ENCODE measurements at regions not wholly inside any gene's neighbourhood (a gene's known extent, or its start where the extent isn't known, plus 50 kb on each side); places are given as distances from the start of the nearest gene placed in this dataset.
"Not testable (repeated sequence)": the region's sequence is repeated elsewhere in the genome, so short reads cannot be mapped to it uniquely, and the experiment has no call there.

GRCh38 chr5:110268283-110268682, 458.2 kb downstream of the TMEM232 start:
- ATAC-seq (ENCODE audit: low FRiP score in 2 of 2) (no peak), DNase-seq (no peak)
- H3K4me3 ChIP-seq, result no peak overlapping the region
- no peaks in the 10 kb centered on the region for H3K36me3 ChIP-seq
- TF ChIP-seq, protein P1, sequence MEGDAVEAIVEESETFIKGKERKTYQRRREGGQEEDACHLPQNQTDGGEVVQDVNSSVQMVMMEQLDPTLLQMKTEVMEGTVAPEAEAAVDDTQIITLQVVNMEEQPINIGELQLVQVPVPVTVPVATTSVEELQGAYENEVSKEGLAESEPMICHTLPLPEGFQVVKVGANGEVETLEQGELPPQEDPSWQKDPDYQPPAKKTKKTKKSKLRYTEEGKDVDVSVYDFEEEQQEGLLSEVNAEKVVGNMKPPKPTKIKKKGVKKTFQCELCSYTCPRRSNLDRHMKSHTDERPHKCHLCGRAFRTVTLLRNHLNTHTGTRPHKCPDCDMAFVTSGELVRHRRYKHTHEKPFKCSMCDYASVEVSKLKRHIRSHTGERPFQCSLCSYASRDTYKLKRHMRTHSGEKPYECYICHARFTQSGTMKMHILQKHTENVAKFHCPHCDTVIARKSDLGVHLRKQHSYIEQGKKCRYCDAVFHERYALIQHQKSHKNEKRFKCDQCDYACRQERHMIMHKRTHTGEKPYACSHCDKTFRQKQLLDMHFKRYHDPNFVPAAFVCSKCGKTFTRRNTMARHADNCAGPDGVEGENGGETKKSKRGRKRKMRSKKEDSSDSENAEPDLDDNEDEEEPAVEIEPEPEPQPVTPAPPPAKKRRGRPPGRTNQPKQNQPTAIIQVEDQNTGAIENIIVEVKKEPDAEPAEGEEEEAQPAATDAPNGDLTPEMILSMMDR (IDR thresholded peaks at IDR 0.05), result no peak
- TF ChIP-seq EP300 (IDR thresholded peaks at IDR 0.05) (no peak), POLR2A (IDR thresholded peaks at IDR 0.05) (no peak), POLR2AphosphoS5 (IDR thresholded peaks at IDR 0.05) (no peak)
- no peaks in the 10 kb centered on the region for H3K4me1 ChIP-seq
- H3K9me3 ChIP-seq, result no peaks in the 10 kb centered on the region
- no peak overlapping the region for H3K27ac ChIP-seq
- H3K27me3 ChIP-seq, result no peaks in the 10 kb centered on the region

- Histone ChIP-seq H3K9me3 (no peaks in the 10 kb centered on the region), H3K27ac (no peak overlapping the region), H3K4me3 (no peak overlapping the region), H3K4me1 (no peaks in the 10 kb centered on the region), H3K27me3 (no peaks in the 10 kb centered on the region), H3K36me3 (no peaks in the 10 kb centered on the region)
- TF ChIP-seq, protein P1 (IDR thresholded peaks at IDR 0.05), result no peak
- no peak for TF ChIP-seq EP300 (IDR thresholded peaks at IDR 0.05)
- no peak for TF ChIP-seq POLR2AphosphoS5 (IDR thresholded peaks at IDR 0.05)
- no peak for TF ChIP-seq POLR2A (IDR thresholded peaks at IDR 0.05)
- WGBS, 2 donors, result 57 to 65% methylated on average over 1 of the region's 1 CpG
- ATAC-seq (ENCODE audit: low FRiP score in 2 of 2), result no peak
- DNase-seq, result no peak
Observed at GRCh38 chr5:110268985-110269384, 457.5 kb downstream of the TMEM232 start.

DNA sequence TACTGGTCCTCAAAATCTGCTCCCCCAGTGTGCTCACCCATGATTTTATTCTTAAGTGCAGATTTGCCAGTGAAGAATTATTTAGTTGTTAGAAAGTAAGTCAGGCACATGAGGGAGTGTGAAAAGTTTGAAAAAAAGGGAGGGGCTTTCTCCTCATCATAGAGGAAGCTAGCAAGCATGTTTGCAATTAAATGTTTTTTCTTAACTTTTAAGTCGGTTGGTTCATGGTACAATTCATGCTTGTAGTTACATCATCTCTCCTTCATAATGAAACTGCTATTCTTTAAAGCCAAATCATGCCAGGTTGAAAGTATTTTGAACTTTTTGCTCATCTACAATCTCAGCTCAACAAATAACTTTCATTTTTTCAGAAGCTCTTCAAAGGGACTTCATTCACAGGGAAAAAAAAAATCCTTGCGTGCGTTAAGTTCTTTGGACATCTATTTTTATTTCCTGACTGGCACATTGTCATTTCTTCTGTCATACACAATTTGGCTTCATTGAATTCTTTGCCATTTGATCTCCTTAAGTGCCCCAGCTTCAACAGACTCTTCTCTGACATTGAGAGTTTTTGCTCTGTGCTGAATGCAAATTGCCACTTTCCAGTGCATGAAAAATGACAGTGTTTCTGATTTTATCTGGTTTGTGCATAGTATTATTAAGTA, 456.9 kb downstream of the TMEM232 start:
- Histone ChIP-seq H3K27ac (no peak overlapping the region), H3K27me3 (no peaks in the 10 kb centered on the region), H3K9me3 (no peaks in the 10 kb centered on the region), H3K4me3 (no peak overlapping the region), H3K36me3 (no peaks in the 10 kb centered on the region), H3K4me1 (no peaks in the 10 kb centered on the region)
- DNase-seq (no peak), ATAC-seq (ENCODE audit: low FRiP score in 2 of 2) (no peak)
- TF ChIP-seq, protein P1 (IDR thresholded peaks at IDR 0.05), result no peak
- TF ChIP-seq POLR2AphosphoS5 (IDR thresholded peaks at IDR 0.05) (no peak), POLR2A (IDR thresholded peaks at IDR 0.05) (no peak), EP300 (IDR thresholded peaks at IDR 0.05) (no peak)
- 46 to 54% methylated on average over 3 of the region's 3 CpGs for WGBS, 2 donors

- DNase-seq, result no peak
- Histone ChIP-seq H3K4me1 (no peaks in the 10 kb centered on the region), H3K27me3 (no peaks in the 10 kb centered on the region), H3K27ac (no peak overlapping the region), H3K36me3 (no peaks in the 10 kb centered on the region), H3K4me3 (no peak overlapping the region), H3K9me3 (peaks cover 0 to 10% (median 0%) of the 10 kb centered on the region in 4 donors)
- ATAC-seq (ENCODE audit: low FRiP score in 2 of 2), result no peak
- TF ChIP-seq POLR2AphosphoS5 (IDR thresholded peaks at IDR 0.05), result no peak
- TF ChIP-seq POLR2A (IDR thresholded peaks at IDR 0.05), result no peak
- TF ChIP-seq, protein P1 (IDR thresholded peaks at IDR 0.05), result no peak
- no peak for TF ChIP-seq EP300 (IDR thresholded peaks at IDR 0.05)
- WGBS, 2 donors, result 90 to 91% methylated on average over 2 of the region's 2 CpGs
Observed at GRCh38 chr5:110275878-110276277, 450.6 kb downstream of the TMEM232 start.

GRCh38 chr5:110278449-110278848, 448.0 kb downstream of the TMEM232 start:
- 91 to 97% methylated on average over 1 of the region's 1 CpG for WGBS, 2 donors
- H3K36me3 ChIP-seq; H3K4me3 ChIP-seq; H3K4me1 ChIP-seq; H3K27ac ChIP-seq; DNase-seq; H3K27me3 ChIP-seq; ATAC-seq (ENCODE audit: low FRiP score in 2 of 2): not testable (repeated sequence)
- H3K9me3 ChIP-seq, result peaks cover 0 to 14% (median 0%) of the 10 kb centered on the region in 4 donors

- peaks cover 0 to 13% (median 2%) of the 10 kb centered on the region in 4 donors for H3K9me3 ChIP-seq
- H3K27ac ChIP-seq; DNase-seq; H3K4me3 ChIP-seq; H3K36me3 ChIP-seq; ATAC-seq (ENCODE audit: low FRiP score in 2 of 2); H3K27me3 ChIP-seq; H3K4me1 ChIP-seq: not testable (repeated sequence)
- WGBS, 2 donors, result 83 to 94% methylated on average over 6 to 8 of the region's 8 CpGs
Observed at GRCh38 chr5:110284121-110284520, 442.4 kb downstream of the TMEM232 start.
